Stimulated activated CD4-positive, alpha-beta T cell treated with anti-CD3 and anti-CD28 coated beads, Interleukin-1b, Interleukin-23, amount 100 ng/mL, for 24 hours (primary cell): ENCODE measurements at regions not wholly inside any gene's neighbourhood (a gene's known extent, or its start where the extent isn't known, plus 50 kb on each side); places are given as distances from the start of the nearest gene placed in this dataset.
"Not testable (repeated sequence)": the region's sequence is repeated elsewhere in the genome, so short reads cannot be mapped to it uniquely, and the experiment has no call there.

Source experiments
- DNase-seq, 4 experiments: peaks; one replicate each; pipeline ENCODE4 v3.0.0-alpha.2; 2020; ENCODE audit warnings: low read depth in 4 of 4, low spot score in 1 of 4

DNA sequence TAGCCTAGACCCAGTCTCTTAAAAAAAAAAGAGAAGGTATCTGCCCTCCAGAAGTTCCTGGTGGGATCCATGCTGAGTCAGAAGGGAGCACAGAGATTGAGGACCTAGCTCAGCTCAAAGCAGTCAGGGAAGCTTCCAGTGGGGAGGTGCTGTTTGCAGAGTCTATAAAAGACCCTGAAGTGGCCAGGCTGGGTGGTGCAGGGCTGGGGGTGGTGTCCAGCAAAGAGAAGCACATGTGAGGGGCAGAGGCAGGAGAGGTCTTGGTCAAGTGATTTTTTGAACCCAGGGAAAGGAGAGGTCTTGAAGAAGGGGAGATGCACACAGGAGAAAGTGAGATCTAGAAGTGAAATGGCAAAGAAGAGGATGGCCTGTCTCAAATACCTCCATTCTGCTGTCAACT is 130.4 kb upstream of the PODXL start:
- DNase-seq = no peak

DNA sequence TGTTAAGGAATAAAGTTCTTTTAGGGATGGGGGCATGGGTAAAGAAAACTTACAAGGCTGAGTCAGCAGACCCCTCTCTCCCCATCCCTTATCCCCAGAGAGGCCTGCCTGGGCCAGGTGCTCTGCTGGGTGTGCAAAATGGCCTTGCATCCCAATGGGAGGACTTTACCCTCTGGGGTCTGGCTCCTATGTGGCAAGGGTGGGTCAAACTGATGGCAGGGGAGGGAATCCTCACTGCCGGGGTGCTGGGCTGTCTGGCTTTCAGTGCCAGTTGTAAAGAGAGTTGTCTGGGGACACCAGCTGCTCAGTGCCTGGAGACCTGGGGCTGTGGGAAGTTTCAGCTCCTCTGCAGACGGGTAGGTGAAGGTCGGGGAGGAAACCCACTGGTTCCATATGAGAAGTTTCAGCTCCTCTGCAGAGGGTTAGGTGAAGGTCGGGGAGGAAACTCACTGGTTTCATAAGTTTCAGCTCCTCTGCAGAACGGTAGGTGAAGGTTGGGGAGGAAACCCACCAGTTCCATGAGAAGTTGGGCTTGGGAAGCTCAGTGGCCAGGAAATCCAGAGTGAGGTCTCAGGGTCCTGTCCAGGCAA is 127.2 kb upstream of the PODXL start:
- DNase-seq = no peak

DNA sequence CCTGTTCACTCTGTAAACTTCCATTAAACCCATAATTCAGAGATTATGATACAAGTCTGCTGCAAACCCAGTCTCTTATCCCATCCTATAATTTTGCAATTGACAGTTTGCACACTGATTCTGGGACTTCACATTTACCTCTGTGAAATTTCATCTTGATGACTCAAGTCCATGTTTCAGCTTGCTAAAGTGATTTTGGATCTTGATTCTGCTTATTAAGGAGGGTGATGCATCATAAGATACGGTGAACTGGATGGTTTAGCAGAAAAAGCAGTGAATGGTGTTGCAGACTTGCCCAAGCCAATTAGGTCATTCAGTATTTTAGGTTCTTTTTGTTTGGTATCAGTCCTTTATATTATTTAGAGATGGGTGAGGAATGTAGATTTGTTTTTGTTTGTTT is 125.5 kb upstream of the PODXL start:
- DNase-seq = no peak

DNA sequence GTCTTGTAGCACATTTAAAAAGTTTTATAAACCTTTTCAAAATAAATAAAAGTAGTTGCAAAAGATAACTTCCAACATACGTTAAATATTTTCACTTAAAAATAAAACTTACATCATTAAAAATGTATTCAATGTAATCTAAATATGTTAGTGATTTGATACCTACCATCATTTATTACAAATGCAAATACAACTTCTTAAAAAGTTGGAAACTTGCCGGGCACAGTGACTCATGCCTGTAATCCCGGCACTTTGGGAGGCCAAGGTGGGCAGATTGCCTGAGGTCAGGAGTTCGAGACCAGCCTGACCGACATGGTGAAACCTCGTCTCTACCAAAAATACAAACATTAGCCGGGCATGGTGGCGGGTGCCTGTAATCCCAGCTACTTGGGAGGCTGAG is 122.6 kb upstream of the PODXL start:
- not testable (repeated sequence) for DNase-seq

DNA sequence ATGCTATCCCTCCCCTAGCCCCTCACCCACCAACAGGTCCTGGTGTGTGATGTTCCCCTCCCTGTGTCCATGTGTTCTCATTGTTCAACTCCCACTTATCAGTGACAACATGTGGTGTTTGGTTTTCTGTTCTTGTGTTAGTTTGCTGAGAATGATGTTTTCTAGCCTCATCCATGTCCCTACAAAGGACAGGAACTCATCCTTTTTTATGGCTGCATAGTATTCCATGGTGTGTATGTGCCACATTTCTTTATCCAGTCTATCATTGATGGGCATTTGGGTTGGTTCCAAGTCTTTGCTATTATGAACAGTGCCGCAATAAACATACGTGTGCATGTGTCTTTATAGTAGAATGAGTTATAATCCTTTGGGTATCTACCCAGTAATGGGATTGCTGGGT is 120.4 kb upstream of the PODXL start:
- DNase-seq = not testable (repeated sequence)

DNA sequence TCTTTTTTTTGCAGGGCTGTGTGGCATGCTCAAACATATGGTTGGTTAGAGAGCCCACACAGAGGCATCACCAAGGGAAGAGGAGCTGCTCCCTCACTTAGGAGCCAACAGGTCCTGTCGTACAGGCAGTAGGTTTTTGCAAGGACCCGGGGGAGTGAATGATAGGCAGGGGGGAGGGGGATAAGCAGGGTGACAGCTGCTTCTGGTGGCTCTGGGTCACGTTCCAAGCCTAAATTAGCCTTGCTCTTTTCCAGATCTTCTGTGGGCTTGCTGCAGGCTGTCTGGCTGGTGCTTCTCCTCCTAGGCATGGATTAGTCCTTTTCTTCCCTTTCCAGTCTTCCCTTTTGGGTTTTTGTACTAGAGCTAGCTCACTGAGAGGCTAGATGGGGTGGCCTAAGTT is 117.7 kb upstream of the PODXL start:
- no peak for DNase-seq

DNA sequence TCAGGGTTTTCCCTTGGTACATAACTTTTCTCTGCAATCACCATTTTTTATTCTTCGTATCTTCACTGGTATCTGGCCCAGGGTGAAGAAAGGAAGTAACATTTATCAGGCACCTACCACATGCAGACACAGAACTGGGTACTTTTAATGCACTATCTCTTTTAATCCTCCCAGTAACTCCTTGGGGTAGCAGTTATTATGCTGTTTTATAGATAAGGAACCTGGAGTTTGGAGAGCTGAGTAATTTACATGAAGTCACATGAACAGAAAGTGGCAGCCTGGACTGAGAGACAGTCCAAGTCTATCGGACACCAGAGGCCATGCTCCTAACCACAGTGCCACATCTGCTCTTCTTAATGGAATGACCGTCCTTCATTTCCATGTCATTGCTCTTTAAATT is 117.1 kb upstream of the PODXL start:
- no peak for DNase-seq

DNA sequence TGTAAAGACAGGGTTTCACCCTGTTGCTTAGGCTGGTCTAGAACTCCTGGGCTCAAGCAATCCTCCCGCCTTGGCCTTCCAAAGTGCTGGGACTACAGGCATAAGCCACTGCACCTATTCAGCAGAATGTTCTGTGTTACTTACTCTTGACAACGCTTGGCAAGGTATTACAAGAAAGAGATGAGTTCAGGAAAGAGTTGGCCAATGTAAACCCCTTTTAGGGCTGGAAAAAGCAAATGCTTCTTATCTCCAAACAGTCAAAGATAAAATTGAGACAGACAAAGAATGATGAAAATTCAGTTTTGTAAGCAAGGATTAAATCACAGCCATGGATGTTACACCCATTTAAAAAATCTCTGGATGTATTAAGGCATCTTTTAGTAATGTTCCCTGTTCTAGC is 114.0 kb upstream of the PODXL start:
- DNase-seq = no peak

DNA sequence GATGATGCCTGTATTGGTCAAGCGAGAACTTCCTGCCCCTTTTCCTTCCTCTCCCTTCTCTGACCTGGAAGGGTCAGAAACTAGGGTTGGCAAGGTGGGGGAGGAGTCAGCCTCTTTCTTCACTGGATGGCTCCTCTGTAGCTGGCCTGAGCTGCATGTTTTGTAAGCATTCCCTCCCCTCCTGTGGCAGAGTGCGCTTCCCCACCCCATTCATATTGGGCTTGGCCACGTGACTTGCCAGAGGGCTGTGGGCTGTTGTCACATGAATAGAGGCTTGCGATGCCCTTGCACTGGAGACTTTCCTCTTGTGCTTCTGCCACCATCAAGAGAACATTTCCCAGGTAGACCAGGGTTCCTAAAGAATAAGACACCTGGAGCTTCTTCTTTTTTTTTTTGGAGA is 111.3 kb upstream of the PODXL start:
- no peak for DNase-seq

DNA sequence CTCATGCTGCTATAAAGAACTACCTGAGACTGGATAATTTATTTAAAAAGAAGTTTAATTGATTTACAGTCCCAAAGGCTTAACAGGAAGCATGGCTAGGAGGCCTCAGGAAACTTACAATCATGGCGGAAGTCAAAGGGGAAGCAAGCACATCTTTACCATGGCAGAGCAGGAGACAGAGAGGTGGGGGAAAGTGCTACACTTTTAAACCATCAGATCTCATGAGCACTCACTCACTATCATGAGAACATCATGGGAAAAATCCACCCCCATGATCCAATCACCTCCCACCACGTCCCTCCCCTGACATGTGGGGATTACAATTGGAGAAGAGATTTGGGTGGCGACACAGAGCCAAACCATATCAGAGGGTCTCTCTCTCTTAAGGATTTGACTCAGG is 108.6 kb upstream of the PODXL start:
- no peak for DNase-seq

DNA sequence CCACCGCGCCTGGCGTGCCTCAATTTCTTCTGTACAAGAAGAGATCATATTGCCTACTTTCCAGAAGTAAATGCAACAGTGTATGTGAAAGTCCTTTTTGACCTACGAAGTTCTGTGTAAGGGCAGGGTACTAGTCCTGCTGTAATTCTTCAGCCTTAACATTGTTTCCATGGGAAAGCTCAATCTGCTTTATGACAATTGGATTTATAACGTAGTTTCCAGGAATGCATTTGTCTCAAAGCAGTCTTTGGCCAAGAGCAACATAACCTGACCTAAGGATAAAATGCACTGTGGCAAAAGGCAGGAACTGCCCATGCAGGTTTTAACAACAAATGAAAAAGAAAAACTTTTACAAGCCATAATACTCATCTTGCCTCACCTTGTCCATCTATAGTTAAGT is 108.1 kb upstream of the PODXL start:
- no peak for DNase-seq

DNA sequence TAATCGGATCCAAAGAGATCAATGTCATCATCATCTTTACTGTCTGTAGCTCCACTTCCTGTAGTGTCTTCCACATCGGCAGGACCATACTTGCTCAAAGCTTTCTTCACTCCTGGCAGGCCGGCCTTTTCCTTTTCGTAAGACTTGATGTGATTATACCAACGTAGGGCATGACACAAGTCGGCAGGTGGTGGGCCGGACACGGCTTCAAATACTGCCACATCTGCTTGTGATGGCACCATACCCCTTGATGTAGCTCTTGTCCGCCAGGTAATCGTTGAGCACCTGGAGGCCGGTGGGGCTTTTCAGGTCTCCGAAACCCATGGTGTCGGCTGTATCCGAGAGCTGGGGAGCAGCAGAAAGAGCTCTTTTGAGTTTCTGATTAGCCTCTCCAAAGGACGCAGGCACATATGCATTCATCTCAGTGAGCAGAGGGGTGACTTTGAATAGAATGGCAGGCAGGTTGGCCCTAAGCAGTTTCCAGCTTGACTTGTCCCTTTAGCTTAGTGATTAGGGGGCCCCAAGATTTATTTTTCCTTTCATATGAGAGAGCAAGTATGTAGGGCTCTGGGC is 106.0 kb upstream of the PODXL start:
- not testable (repeated sequence) for DNase-seq

DNA sequence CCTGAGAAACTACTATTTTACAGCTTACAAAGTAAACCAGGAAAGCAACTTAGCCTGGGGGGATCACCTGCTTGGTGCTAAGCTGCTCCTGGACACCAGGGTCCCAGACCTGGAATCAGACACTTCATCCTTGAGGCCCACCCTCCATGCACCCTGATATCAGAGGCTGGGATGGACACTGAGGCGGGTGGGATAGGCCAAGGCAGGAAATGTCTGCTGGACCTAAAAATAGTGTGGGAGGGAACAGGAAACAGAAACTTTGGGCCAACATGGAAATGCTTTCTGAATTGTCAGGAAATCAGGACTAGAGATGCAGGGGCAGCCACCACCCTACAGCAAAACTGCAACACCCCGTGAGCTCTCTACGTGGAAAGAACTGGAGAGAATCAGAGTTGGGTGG is 101.5 kb upstream of the PODXL start:
- no peak for DNase-seq

DNA sequence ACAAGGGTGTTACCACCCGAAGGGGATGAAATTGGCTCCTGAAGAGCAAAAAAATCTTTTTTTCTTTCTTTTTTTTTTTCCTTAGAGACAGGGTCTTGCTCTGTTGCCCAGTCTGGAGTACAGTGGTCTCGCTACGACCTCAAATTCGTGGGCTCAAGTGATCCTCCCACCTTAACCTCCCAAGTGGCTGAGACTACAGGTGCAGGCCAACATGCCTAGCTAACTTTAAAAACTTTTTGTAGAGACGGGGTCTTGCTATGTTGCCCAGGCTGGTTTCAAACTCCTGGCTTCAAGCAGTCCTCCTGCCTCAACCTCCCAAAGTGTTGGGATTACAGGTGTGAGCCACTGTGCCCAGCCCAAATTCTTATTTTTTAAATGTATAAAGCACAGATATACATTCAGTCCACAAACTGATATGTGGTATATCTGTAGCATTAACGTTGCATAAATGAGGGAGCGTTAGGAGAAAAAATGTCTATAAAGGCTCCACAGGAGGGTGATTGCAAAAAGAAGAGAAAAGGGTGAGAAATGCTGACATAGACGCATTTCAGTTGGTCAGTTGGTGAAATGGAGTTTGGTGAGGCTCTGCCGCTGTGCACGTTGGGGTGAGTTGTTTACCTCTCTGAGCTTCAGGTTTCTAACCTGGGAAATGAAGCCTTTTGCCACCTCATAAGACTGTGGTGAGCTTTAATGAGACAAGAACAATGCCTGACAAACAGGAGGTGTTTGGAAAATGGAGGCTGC is 100.7 kb upstream of the PODXL start:
- DNase-seq = no peak

DNA sequence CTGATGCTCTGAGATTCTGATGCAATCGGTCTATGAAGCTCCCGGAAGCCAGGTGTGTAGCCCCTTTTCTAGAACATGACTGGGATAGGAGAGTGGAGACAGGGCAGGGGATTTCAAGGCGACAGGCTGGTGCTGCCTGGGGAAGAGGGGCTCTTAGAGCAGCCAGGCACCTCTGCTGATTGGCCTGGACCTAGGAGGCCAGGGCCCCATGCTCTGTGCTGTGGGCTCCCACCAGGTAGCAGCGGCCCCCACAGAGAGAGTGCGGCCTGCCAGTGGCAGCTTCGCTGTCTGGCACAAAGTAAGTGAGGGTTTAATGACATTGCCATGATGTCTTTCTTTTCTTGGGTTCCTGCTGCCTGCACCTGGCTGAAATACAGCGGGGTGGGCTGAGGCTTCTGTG is 99.4 kb upstream of the PODXL start:
- no peak for DNase-seq

DNA sequence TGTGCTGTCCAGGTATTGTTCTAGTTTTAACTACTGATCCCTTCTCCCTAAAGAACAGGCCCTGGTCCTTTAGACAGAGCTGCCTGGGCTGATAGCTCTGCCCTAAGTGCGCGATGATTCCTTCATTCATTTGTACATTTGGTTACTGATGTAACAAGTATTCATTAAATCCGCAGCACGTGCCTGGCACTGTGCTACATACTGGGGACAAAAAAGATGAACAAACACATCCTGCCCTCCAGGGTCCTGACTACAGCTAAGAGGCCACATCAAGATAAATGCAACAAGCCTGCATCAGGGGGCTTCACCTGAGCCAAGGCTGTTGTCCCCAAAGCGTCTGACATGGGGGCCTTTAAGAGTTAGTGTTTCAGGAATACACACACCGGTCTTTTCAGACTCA is 99.0 kb upstream of the PODXL start:
- DNase-seq = no peak

DNA sequence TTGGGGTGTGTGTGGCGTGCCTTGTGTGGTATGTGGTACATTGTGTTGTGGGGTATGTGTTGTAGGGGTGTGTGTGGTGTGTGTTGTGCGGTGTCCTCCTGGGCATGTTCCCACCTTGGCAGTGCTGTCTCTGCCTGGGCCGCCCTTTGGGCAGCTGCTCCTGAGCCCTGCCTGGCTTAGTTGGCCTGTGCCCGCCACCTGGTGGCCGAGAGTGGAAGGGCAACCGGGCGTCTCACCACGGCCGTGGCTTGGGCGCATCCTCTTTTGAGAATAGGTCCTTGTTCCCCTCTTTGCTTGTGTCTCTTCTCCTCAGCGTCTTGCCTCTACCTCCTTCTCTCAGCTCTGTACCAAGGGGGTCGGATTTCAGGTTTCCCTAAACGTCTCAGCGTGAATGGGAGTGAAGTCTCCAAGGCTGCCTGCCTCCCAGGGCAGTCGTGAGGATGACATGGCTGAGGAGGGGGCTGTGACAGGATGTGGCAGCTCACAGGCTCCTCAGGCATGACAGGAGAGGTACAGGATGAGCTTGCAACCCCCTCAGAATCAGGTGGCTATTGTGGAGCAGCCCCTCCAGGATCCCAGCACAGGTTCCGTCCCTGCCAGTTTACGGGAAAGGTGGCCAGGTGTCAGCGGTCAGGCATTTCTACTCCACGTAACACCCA is 98.4 kb upstream of the PODXL start:
- peak; percentile 72 to 84 (median 74) for DNase-seq

DNA sequence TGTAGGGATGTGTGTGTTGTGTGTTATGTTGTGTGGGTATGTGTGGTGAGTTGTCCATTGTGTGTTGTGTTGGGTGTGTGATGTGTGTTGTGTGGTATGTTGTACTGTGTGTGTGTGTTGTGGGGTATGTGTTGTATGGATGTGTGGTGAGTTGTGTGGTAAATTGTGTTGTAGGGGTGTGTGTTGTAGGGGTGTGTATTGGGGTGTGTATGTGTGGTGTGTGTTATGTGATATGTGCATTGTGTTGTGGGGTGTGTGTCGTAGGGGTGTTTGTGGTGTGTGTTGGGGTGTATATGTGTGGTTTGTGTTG is 97.8 kb upstream of the PODXL start:
- no peak for DNase-seq

DNA sequence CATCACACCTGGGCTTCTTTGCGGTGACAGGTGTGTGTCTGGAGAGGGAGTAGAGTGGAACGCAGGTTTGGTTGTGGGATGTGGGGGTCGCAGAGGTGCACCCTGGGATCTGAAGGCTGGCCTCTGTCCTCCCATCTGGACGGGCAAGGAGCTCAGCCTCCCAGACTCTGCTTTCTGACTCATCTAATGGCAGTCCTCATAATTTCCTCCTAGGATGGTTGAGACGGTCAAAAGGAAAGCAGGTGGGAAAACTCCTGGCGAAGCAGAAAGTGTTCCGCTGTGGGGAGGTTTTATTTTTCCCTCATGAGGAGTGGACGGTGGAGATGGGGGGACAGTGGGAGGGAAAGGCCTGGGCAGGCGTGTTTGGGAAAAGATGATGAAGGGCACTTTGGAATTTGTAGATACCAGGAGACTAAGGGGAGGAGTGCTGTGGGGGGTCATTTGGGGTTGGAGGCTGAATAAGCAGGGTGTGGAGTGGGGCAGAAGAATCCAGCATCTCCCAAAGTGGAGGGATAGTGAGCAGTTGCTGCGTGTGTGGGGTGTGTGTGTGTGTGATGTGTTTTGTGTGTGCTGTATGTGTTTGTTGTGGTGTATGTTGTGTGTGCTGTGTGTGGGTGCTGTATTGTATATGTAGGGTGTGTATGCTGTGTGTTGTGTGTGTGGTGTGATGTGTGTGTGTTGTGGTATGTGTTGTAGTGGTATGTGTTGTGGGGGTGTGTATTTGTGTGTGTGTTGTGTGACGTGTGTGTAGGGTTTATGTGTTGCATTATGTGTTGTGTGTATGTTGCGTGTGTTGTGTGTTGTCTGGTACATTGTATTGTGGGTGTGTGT is 97.2 kb upstream of the PODXL start:
- no peak for DNase-seq

DNA sequence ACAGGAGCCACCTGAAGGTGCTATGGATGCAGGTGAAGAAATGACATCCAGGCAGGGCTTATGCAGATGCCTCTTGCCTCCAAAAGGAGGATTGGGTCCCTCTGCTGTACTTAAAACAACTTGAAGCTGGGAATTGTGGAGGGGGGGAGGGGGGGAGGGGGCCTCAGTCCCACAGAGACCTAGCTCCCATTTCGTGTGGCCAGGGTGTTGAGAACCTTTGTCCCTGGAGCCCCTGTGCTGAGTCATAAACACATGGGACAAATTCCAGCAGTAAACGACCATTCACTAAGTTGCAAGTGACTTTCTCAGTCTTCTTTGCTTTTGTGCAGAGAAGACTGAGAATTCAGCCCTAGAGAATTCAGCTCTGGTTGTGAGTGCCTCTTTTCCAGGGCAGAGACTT is 96.5 kb upstream of the PODXL start:
- no peak for DNase-seq

DNA sequence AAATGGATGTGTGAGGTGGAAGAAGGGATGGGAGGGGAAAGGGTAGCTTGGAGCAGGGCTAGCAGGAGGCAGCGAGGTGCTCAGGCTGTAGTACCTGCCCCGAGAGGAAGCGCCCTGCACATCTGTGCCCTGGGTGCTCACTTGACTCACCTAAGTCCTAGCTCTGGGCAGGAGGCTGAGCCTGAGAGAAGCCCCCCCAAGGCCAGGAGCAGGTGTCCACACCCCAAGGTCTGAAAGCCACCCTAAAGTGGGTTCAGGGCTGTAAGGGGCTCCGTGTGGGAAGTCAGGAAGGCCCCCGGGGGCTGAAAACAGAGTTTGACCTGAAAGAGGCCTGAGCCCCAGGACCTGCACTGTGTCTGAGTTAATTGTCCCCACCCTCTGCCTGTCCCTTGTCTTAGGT is 95.8 kb upstream of the PODXL start:
- no peak for DNase-seq

DNA sequence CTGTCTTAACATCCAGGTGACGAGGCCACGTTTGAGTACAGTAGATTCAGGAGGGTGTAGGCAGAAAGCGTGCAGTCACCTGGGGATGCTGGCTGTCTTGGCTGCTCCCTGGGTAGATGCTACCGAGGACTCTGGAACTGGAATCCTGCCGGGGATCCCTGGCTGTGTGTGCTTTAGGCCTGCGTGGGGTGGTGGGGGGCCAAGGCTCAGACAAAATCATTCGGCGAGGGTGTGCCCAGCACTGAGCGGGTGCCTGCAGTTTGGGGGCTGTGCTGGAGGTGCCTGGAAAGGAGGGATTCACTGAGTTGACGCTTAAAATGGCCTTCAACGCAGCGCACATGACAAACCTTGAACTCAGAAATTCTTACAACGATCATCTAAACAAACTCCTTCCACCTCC is 93.5 kb upstream of the PODXL start:
- no peak for DNase-seq
